ENCODE measurements at regions not wholly inside any gene's neighbourhood (a gene's known extent, or its start where the extent isn't known, plus 50 kb on each side); places are given as distances from the start of the nearest gene placed in this dataset.

- no peak for DNase-seq (ENCODE audit: low read depth)
- no peak overlapping the region for H3K4me3 ChIP-seq (ENCODE audit: low read depth, low read length)
- TF ChIP-seq CTCF (IDR thresholded peaks at IDR 0.05; ENCODE audit: low read depth, low read length, missing control alignments), result no peak
These were observed 213.6 kb upstream of the ZBED5 start for GRCh38 chr11:11071486-11071885.

GRCh38 chr11:11070976-11071375, 213.1 kb upstream of the ZBED5 start:
- H3K4me3 ChIP-seq (ENCODE audit: low read depth, low read length), result no peak overlapping the region
- DNase-seq (ENCODE audit: low read depth), result no peak
- no peak for TF ChIP-seq CTCF (IDR thresholded peaks at IDR 0.05; ENCODE audit: low read depth, low read length, missing control alignments)

DNA sequence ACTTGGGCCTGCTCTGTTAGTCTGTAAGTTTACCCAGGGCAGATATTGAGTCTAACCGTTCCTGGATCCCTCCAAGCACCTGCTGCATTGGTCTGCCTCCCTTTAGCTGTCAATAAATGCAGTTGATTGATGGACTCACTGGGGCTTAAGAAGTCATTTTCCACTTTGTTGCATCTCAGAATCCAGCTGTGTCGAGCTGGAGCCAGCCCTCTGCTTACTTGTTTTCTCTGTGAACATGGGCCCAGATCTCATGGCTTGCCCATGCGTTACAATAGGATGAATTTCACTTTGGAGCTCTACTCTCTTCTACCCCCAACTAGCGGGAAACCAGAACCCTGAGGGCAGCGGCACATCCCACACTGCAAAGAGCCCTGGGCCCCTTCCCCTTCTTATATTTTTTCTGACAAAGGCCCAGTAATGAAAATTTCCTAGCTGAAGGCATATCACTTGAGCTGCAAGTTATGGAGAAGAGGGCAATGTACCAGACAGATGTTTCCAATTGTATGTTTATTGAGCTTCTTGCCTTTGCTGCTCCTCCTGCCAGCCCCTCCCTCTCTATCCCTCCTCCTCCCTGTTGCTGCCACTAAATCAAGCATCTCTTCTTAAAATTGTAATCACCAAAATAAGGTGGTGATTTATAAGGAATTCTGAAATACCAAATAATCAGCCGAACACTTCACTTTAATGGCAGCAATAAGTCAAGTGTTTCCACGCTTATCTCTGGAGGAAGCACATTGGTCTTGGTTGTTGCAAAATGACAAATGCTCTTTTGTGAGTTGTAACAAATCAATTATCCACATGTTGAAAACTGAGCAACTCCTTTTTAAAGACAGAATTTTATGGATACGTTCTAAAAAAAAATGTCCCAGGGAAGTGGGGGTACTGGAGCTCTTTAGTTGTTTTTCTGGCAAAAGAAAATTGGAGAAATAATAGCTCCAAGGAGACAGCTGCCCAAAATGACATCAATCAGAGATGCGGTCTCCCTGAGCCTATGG, 212.3 kb upstream of the ZBED5 start:
- DNase-seq (ENCODE audit: low read depth), result no peak
- no peak for TF ChIP-seq CTCF (IDR thresholded peaks at IDR 0.05; ENCODE audit: low read depth, low read length, missing control alignments)
- H3K4me3 ChIP-seq (ENCODE audit: low read depth, low read length), result no peak overlapping the region

GRCh38 chr11:11068113-11068512, 210.3 kb upstream of the ZBED5 start:
- no peak for DNase-seq (ENCODE audit: low read depth)
- H3K4me3 ChIP-seq (ENCODE audit: low read depth, low read length), result no peak overlapping the region
- no peak for TF ChIP-seq CTCF (IDR thresholded peaks at IDR 0.05; ENCODE audit: low read depth, low read length, missing control alignments)

DNA sequence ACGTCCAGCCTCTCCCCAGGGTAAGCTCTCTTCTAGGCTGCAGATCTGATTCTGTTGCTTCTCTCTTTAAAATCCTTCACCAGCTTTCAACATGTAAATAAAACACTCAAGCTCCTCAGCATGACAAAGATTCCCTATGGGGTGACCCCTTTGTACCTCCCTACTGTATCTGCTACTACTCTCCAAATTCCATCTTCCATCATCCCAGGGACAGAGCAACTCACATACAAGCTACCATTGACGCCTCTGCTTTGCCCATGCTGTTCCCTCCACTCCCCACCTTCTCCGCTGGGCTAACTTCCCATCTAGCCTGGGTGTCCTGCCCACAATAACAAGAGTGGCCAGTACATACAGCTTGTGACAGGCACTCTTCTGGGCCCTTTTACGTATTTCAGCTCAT, 207.5 kb upstream of the ZBED5 start:
- H3K4me3 ChIP-seq (ENCODE audit: low read depth, low read length), result no peak overlapping the region
- no peak for TF ChIP-seq CTCF (IDR thresholded peaks at IDR 0.05; ENCODE audit: low read depth, low read length, missing control alignments)
- DNase-seq (ENCODE audit: low read depth), result no peak

DNA sequence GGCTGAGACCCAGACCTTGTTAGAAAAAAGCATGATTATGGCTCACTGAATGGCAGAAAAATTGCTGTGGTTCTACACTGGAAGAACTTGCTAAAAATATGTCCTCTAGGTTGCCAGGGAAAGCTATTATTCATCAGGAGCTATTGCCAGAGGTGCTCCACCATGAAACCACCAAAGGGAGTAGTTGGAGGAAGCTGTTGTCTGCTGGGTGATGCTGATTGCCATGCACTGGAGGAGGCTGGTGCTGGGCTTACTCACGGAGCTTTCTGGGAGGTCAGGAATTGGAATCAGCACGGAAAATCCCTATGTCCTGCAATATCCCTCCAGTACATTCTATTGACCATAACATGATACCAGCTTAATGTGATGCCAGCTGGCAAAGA, 199.6 kb upstream of the ZBED5 start:
- TF ChIP-seq CTCF (IDR thresholded peaks at IDR 0.05; ENCODE audit: low read depth, low read length, missing control alignments), result no peak
- DNase-seq (ENCODE audit: low read depth), result no peak
- no peak overlapping the region for H3K4me3 ChIP-seq (ENCODE audit: low read depth, low read length)

Data from GM12864 (cell line).